ENCODE measurements at regions not wholly inside any gene's neighbourhood (a gene's known extent, or its start where the extent isn't known, plus 50 kb on each side); places are given as distances from the start of the nearest gene placed in this dataset.

DNA sequence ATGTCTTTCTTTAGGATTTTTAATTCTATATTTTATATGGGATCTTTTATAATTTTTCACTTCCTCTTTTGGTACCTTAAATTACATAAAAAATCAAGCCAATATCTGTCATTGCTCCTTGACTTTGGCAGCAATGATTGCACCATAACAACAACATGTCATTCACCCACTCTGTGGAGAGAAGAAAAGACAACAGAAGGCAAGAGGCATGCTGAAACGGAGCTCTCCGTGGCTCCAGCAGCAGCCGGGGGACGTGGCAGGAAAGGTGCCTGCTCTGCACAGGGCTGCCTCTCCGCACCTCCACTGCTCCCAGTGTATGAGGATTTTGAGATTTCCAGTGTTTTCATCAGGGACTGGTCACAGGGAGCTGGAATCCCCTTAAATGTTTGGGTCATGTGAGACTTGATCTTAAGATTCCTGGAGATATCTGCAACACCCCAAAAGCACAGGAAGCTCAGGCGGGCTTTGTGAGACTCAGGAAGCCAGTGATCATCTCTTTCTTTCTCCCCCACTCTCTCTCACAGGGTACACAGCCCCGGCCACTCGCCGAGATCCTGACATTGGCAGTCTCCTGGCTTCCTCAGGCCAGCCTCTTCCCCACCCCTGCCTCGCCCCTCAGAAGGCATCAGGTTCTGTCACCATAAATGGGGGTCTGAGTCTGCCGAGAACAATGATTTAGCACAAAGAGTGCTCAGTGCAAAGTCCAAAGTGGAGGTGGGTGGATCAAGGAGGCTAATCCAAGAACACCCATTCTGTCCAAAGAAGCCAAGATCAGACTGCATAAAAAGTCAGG lies 74.6 kb downstream of the ACTL7B start:
- no peak overlapping the region for H2AFZ ChIP-seq (ENCODE audit: low read length)
- H3K9me2 ChIP-seq (replicated peaks; ENCODE audit: low read depth, low read length): no peaks in the 10 kb centered on the region
- TF ChIP-seq, protein P1, sequence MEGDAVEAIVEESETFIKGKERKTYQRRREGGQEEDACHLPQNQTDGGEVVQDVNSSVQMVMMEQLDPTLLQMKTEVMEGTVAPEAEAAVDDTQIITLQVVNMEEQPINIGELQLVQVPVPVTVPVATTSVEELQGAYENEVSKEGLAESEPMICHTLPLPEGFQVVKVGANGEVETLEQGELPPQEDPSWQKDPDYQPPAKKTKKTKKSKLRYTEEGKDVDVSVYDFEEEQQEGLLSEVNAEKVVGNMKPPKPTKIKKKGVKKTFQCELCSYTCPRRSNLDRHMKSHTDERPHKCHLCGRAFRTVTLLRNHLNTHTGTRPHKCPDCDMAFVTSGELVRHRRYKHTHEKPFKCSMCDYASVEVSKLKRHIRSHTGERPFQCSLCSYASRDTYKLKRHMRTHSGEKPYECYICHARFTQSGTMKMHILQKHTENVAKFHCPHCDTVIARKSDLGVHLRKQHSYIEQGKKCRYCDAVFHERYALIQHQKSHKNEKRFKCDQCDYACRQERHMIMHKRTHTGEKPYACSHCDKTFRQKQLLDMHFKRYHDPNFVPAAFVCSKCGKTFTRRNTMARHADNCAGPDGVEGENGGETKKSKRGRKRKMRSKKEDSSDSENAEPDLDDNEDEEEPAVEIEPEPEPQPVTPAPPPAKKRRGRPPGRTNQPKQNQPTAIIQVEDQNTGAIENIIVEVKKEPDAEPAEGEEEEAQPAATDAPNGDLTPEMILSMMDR (conservative IDR thresholded peaks at IDR 0.05; ENCODE audit: low read length): no peak
- TF ChIP-seq EZH2phosphoT487 (IDR thresholded peaks at IDR 0.05; ENCODE audit: borderline replicate concordance): no peak
- no peaks in the 10 kb centered on the region; the same call in 1 of the 2 replicates for H3K9me3 ChIP-seq (ENCODE audit: insufficient read depth, low read depth, low read length)
- no peak overlapping the region for H3K4me2 ChIP-seq (ENCODE audit: low read depth, low read length, poor library complexity, severe bottlenecking)
- H3K36me3 ChIP-seq (ENCODE audit: insufficient read depth, low read length): no peaks in the 10 kb centered on the region
- H4K20me1 ChIP-seq (ENCODE audit: insufficient read depth, low read length, poor library complexity, severe bottlenecking): no peaks in the 10 kb centered on the region
- no peaks in the 10 kb centered on the region for H3K79me2 ChIP-seq (ENCODE audit: insufficient read depth, low read length)
- no peak overlapping the region for H3K4me3 ChIP-seq (ENCODE audit: low read length, poor library complexity, severe bottlenecking)
- H3F3A ChIP-seq (ENCODE audit: low read depth): no peaks in the 10 kb centered on the region
- H3K27me3 ChIP-seq (ENCODE audit: insufficient read depth, low read length, poor library complexity, severe bottlenecking): no peaks in the 10 kb centered on the region
- H3K4me1 ChIP-seq (ENCODE audit: insufficient read depth, low read length, poor library complexity, severe bottlenecking): no peaks in the 10 kb centered on the region
- H3K9ac ChIP-seq (ENCODE audit: low read depth, low read length, poor library complexity, severe bottlenecking): no peak overlapping the region

DNA sequence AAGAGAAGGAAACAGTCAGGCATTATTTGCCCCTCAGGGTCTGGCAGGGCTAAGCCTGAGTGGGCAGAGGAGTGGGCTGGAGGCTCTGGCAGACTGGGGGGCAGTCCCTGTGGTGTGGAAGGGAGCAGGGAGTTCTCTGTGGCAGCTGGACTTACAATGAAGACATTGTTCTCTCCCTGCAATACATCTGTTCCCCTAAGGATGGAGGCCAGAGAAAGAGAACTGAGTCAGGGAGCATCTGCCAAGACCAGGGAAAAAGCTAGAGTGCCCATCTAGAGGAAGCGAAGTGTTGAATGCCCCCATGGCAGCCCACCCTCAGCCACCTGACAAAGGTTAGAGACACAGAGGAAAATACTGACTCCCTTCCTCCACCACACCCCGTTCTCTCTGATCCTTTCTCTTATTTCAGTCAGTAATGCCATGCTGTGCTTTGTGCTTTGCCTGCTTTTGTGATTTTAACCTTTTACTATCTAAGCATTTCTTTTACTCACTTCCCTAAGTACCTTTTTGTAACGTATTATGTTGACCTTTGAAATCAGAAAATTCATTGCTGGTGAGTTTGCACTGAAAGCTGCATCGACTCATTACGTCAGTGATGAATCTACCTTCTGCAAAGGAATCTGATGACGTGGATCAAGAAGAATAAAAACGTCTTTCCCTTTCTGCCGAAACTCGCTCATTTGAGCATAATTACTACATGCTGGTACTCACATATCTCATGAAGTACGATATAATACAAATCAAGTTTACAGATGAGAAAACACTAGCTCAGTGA lies 76.0 kb downstream of the ACTL7B start:
- H3K27me3 ChIP-seq (ENCODE audit: insufficient read depth, low read length, poor library complexity, severe bottlenecking): no peaks in the 10 kb centered on the region
- H3K4me2 ChIP-seq (ENCODE audit: low read depth, low read length, poor library complexity, severe bottlenecking): no peak overlapping the region
- no peaks in the 10 kb centered on the region for H3K4me1 ChIP-seq (ENCODE audit: insufficient read depth, low read length, poor library complexity, severe bottlenecking)
- no peaks in the 10 kb centered on the region for H3K9me2 ChIP-seq (replicated peaks; ENCODE audit: low read depth, low read length)
- H3K9me3 ChIP-seq (ENCODE audit: insufficient read depth, low read depth, low read length): no peaks in the 10 kb centered on the region; the same call in 1 of the 2 replicates
- H3K79me2 ChIP-seq (ENCODE audit: insufficient read depth, low read length): no peaks in the 10 kb centered on the region
- H3K36me3 ChIP-seq (ENCODE audit: insufficient read depth, low read length): no peaks in the 10 kb centered on the region
- H3F3A ChIP-seq (ENCODE audit: low read depth): no peaks in the 10 kb centered on the region
- TF ChIP-seq, protein P1 (conservative IDR thresholded peaks at IDR 0.05; ENCODE audit: low read length): no peak
- no peak for TF ChIP-seq EZH2phosphoT487 (IDR thresholded peaks at IDR 0.05; ENCODE audit: borderline replicate concordance)
- no peak overlapping the region for H3K9ac ChIP-seq (ENCODE audit: low read depth, low read length, poor library complexity, severe bottlenecking)
- H4K20me1 ChIP-seq (ENCODE audit: insufficient read depth, low read length, poor library complexity, severe bottlenecking): no peaks in the 10 kb centered on the region
- H2AFZ ChIP-seq (ENCODE audit: low read length): no peak overlapping the region
- no peak overlapping the region for H3K4me3 ChIP-seq (ENCODE audit: low read length, poor library complexity, severe bottlenecking)

DNA sequence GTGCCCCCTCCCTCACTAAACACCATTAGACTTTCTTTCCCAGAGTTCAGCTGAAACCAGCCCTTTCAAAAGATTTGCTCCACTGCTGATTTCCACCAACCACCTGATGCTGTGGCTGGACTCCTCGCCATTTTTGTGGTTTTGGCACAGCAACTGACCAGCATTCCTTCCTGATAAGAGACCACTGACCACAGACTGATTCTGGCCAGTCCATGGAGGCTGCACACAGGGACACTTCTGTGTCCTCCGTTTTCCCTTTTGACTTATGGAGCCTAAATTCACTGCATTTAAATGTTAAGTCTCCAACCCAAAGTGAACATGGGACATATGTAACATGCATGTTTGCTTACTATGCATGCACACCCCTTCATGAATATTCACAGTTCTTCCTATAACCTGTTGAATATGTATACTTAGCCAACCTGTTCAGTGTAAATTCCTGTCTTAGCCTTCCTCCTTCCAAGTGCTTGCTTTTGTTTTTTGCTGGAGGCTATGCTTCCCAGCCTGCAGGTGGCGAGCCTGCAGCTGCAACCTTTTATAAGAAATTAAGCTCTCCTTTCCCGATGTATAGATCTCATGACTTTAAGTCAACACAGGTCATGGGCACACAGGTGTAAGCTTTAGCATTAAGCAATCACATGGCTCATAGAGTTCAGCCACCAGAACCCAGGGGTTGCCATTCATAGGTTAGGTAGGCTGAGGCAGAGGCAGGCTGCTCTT lies 78.7 kb downstream of the ACTL7B start:
- Histone ChIP-seq H3K9me3 (ENCODE audit: insufficient read depth, low read depth, low read length) (no peaks in the 10 kb centered on the region), H3K36me3 (ENCODE audit: insufficient read depth, low read length) (no peaks in the 10 kb centered on the region), H3K9me2 (replicated peaks; ENCODE audit: low read depth, low read length) (no peaks in the 10 kb centered on the region), H3F3A (ENCODE audit: low read depth) (no peaks in the 10 kb centered on the region), H2AFZ (ENCODE audit: low read length) (no peak overlapping the region), H3K27me3 (ENCODE audit: insufficient read depth, low read length, poor library complexity, severe bottlenecking) (no peaks in the 10 kb centered on the region), H3K79me2 (ENCODE audit: insufficient read depth, low read length) (no peaks in the 10 kb centered on the region), H4K20me1 (ENCODE audit: insufficient read depth, low read length, poor library complexity, severe bottlenecking) (no peaks in the 10 kb centered on the region), H3K4me2 (ENCODE audit: low read depth, low read length, poor library complexity, severe bottlenecking) (no peak overlapping the region), H3K9ac (ENCODE audit: low read depth, low read length, poor library complexity, severe bottlenecking) (no peak overlapping the region), H3K4me3 (ENCODE audit: low read length, poor library complexity, severe bottlenecking) (no peak overlapping the region), H3K4me1 (ENCODE audit: insufficient read depth, low read length, poor library complexity, severe bottlenecking) (no peaks in the 10 kb centered on the region)
- TF ChIP-seq EZH2phosphoT487 (IDR thresholded peaks at IDR 0.05; ENCODE audit: borderline replicate concordance): no peak
- TF ChIP-seq, protein P1 (conservative IDR thresholded peaks at IDR 0.05; ENCODE audit: low read length): 0 out of 2 replicates have a peak, but pooled peaks have one; percentile 11

All from Loucy (cell line).